Mesenchymal stem cell (in vitro differentiated cells and primary cell): ENCODE measurements at regions not wholly inside any gene's neighbourhood (a gene's known extent, or its start where the extent isn't known, plus 50 kb on each side); places are given as distances from the start of the nearest gene placed in this dataset.
"Not testable (repeated sequence)": the region's sequence is repeated elsewhere in the genome, so short reads cannot be mapped to it uniquely, and the experiment has no call there.

Source experiments
- DNase-seq: peaks from one replicate; pipeline ENCODE4 v3.0.0-alpha.2; 2013
- H2AFZ ChIP-seq: one replicate; pipeline ENCODE4 v1.6.1; 2013; ENCODE audit warnings: low read depth, mild to moderate bottlenecking, control low read depth, inconsistent platforms, low read length, moderate library complexity
- H2AK5ac ChIP-seq: 2 replicates; pipeline ENCODE4 v1.6.1; 2013; ENCODE audit warnings: low read length, moderate library complexity, mild to moderate bottlenecking, inconsistent platforms; ENCODE audit not compliant: severe bottlenecking
- H2BK120ac ChIP-seq: one replicate; pipeline ENCODE4 v1.6.1; 2013; ENCODE audit warnings: low read depth, mild to moderate bottlenecking, inconsistent platforms, low read length, moderate library complexity
- H2BK12ac ChIP-seq, 2 experiments: one replicate each; pipeline ENCODE4 v1.6.1; 2013; ENCODE audit warnings: inconsistent platforms in 2 of 2, low read length in 2 of 2, mild to moderate bottlenecking in 2 of 2, moderate library complexity in 2 of 2, control low read depth in 1 of 2
- H2BK15ac ChIP-seq: one replicate; pipeline ENCODE4 v1.6.1; 2013; ENCODE audit warnings: mild to moderate bottlenecking, low read depth, inconsistent platforms; ENCODE audit not compliant: poor library complexity, severe bottlenecking
- H2BK5ac ChIP-seq: 2 replicates; pipeline ENCODE4 v1.6.1; 2013; ENCODE audit warnings: low read depth, mild to moderate bottlenecking, low read length, control low read depth, inconsistent platforms; ENCODE audit not compliant: poor library complexity, severe bottlenecking
- H3K14ac ChIP-seq, 2 experiments: one replicate each; pipeline ENCODE4 v1.6.1; 2013; ENCODE audit warnings: inconsistent platforms in 2 of 2, low read length in 2 of 2, control low read depth in 1 of 2, mild to moderate bottlenecking in 1 of 2, moderate library complexity in 1 of 2
- H3K18ac ChIP-seq, 2 experiments: one replicate each; pipeline ENCODE4 v1.6.1; 2013; ENCODE audit warnings: inconsistent platforms in 2 of 2, low read length in 2 of 2, control low read depth in 1 of 2, low read depth in 1 of 2, mild to moderate bottlenecking in 1 of 2
- H3K23ac ChIP-seq, 2 experiments: one replicate each; pipeline ENCODE4 v1.6.1; 2013; ENCODE audit warnings: inconsistent platforms in 2 of 2, low read length in 2 of 2, mild to moderate bottlenecking in 2 of 2, moderate library complexity in 2 of 2, control low read depth in 1 of 2
- H3K27ac ChIP-seq: 2 replicates; pipeline ENCODE4 v1.5.1; 2013; ENCODE audit warnings: mild to moderate bottlenecking, moderate library complexity, low read length, control low read depth, inconsistent platforms; ENCODE audit not compliant: poor library complexity, severe bottlenecking
- H3K27me3 ChIP-seq, 2 experiments: 2 replicates each; pipeline versions ENCODE4 v1.6.1 to v1.7.0; 2013; ENCODE audit warnings: low read length in 2 of 2, mild to moderate bottlenecking in 2 of 2, moderate library complexity in 2 of 2, control low read depth in 1 of 2, inconsistent platforms in 1 of 2; ENCODE audit not compliant: control insufficient read depth in 1 of 2, insufficient read depth in 1 of 2
- H3K36me3 ChIP-seq, 2 experiments: 2 replicates each; pipeline versions ENCODE4 v1.6.1 to v1.7.0; 2013; ENCODE audit warnings: low read length in 2 of 2, control low read depth in 1 of 2, inconsistent platforms in 1 of 2, low read depth in 1 of 2, mild to moderate bottlenecking in 1 of 2; ENCODE audit not compliant: insufficient read depth in 2 of 2, control insufficient read depth in 1 of 2
- H3K4ac ChIP-seq, 2 experiments: one replicate each; pipeline ENCODE4 v1.6.1; 2013; ENCODE audit warnings: inconsistent platforms in 2 of 2, low read length in 2 of 2, mild to moderate bottlenecking in 2 of 2, moderate library complexity in 2 of 2, control low read depth in 1 of 2, low read depth in 1 of 2
- H3K4me1 ChIP-seq: 2 replicates; pipeline ENCODE4 v1.6.1; 2013; ENCODE audit warnings: low read depth, low read length, control low read depth; ENCODE audit not compliant: control insufficient read depth, insufficient read depth
- H3K4me2 ChIP-seq: 2 replicates; pipeline ENCODE4 v1.6.1; 2013; ENCODE audit warnings: low read length, mild to moderate bottlenecking, inconsistent platforms; ENCODE audit not compliant: poor library complexity, severe bottlenecking
- H3K4me3 ChIP-seq, 2 experiments: 2 replicates each; pipeline versions ENCODE4 v1.5.1 to v1.7.0; 2013; ENCODE audit warnings: low read length in 2 of 2, mild to moderate bottlenecking in 2 of 2, control low read depth in 1 of 2, low read depth in 1 of 2; ENCODE audit not compliant: insufficient read depth in 1 of 2
- H3K79me1 ChIP-seq: replicated peaks from 2 replicates; pipeline ENCODE4 v1.6.1; 2013; ENCODE audit warnings: mild to moderate bottlenecking, control low read depth, low read length, inconsistent platforms; ENCODE audit not compliant: poor library complexity, severe bottlenecking
- H3K9ac ChIP-seq: 2 replicates; pipeline ENCODE4 v1.7.0; 2013; ENCODE audit warnings: mild to moderate bottlenecking, low read length, moderate library complexity
- H3K9me3 ChIP-seq: 2 replicates; pipeline ENCODE4 v1.7.0; 2013; ENCODE audit warnings: mild to moderate bottlenecking, low read length; ENCODE audit not compliant: control insufficient read depth
- H4K8ac ChIP-seq: one replicate; pipeline ENCODE4 v1.6.1; 2013; ENCODE audit warnings: inconsistent platforms, mild to moderate bottlenecking, low read length, moderate library complexity
- H4K91ac ChIP-seq: one replicate; pipeline ENCODE4 v1.6.1; 2013; ENCODE audit warnings: mild to moderate bottlenecking, low read length, inconsistent platforms
- WGBS: methylation state at CpG from one replicate; pipeline ENCODE4 v1.1.7; 2013; ENCODE audit warnings: mixed read lengths; 5-methylcytosine and 5-hydroxymethylcytosine counted together

- H3K27ac ChIP-seq, H3K9me3 ChIP-seq, H3K18ac ChIP-seq, H2BK120ac ChIP-seq, H3K79me1 ChIP-seq, H4K8ac ChIP-seq, H4K91ac ChIP-seq, DNase-seq, H3K4me2 ChIP-seq, H2BK12ac ChIP-seq, H2BK15ac ChIP-seq, H2AK5ac ChIP-seq, H3K27me3 ChIP-seq, H3K4ac ChIP-seq, H2AFZ ChIP-seq, H3K23ac ChIP-seq, H3K36me3 ChIP-seq, H3K4me1 ChIP-seq, H3K14ac ChIP-seq, H2BK5ac ChIP-seq: not testable (repeated sequence)
- Histone ChIP-seq H3K9ac (peak overlapping the region; percentile 70), H3K4me3 (peak overlapping the region in 1 of 2 experiments; percentile 66)
- WGBS: 61% methylated on average over 6 of the region's 16 CpGs
Measured at GRCh38 chr17:21574611-21575255, 117.6 kb upstream of the KCNJ18 start.

GRCh38 chr17:21578783-21579182, 113.5 kb upstream of the KCNJ18 start:
- not testable (repeated sequence) for H4K8ac ChIP-seq

DNA sequence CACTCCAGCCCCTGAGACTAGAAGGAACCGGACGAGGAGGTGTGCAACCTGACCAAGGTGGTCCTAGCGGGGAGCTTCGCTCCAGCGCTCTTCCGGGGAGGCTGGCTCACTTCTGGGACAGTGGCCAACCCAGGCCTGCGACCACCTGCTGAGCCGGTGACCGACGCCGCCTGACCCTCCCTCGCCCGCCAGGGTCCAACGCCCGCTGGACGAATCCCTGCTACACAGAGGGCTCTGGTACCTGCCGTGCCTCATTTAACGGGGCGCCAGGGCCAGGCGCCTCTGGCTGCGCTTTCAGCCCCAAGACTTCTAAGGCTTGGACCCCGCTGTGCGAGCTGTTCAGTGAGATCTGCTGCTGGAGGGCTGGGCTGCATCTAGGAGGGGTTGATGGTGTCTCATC, 99.5 kb upstream of the KCNJ18 start:
- no peak for DNase-seq
- WGBS: 91% methylated on average over 23 of the region's 23 CpGs

More at GRCh38 chr17:21578783-21579182, 113.5 kb upstream of the KCNJ18 start:
- not testable (repeated sequence) for H3K27ac ChIP-seq, H3K4me3 ChIP-seq, H3K79me1 ChIP-seq, H3K14ac ChIP-seq, H3K4me1 ChIP-seq, H3K27me3 ChIP-seq, H2AFZ ChIP-seq, H2BK5ac ChIP-seq, H2BK15ac ChIP-seq, H2BK120ac ChIP-seq, H2BK12ac ChIP-seq, H3K18ac ChIP-seq, H2AK5ac ChIP-seq, H4K91ac ChIP-seq, H3K23ac ChIP-seq, H3K9me3 ChIP-seq, DNase-seq, H3K4ac ChIP-seq, H3K4me2 ChIP-seq, H3K9ac ChIP-seq, H3K36me3 ChIP-seq

GRCh38 chr17:21593452-21594105, 98.7 kb upstream of the KCNJ18 start:
- H3K27me3 ChIP-seq, H3K79me1 ChIP-seq, H2AFZ ChIP-seq, H2BK5ac ChIP-seq, H3K4ac ChIP-seq, H3K9me3 ChIP-seq, H3K9ac ChIP-seq, H3K4me2 ChIP-seq, H3K14ac ChIP-seq, H3K27ac ChIP-seq, H2BK120ac ChIP-seq, H4K91ac ChIP-seq, H3K4me3 ChIP-seq, H2BK15ac ChIP-seq, H2AK5ac ChIP-seq, DNase-seq, H4K8ac ChIP-seq, H2BK12ac ChIP-seq, H3K36me3 ChIP-seq, H3K4me1 ChIP-seq, H3K18ac ChIP-seq, H3K23ac ChIP-seq: not testable (repeated sequence)
- 81% methylated on average over 20 of the region's 20 CpGs for WGBS

More for the DNA sequence above, 99.5 kb upstream of the KCNJ18 start:
- Histone ChIP-seq H2AK5ac (no peak overlapping the region), H3K14ac (no peak overlapping the region), H2BK15ac (no peak overlapping the region), H3K18ac (no peak overlapping the region), H3K4me3 (no peak overlapping the region), H3K79me1 (no peaks in the 10 kb centered on the region), H3K36me3 (no peaks in the 10 kb centered on the region), H2BK12ac (no peak overlapping the region), H2BK5ac (no peak overlapping the region), H3K9ac (no peak overlapping the region), H3K27me3 (no peaks in the 10 kb centered on the region), H3K4me1 (no peaks in the 10 kb centered on the region), H2BK120ac (no peak overlapping the region), H3K4me2 (no peak overlapping the region), H3K23ac (no peak overlapping the region), H4K91ac (no peak overlapping the region), H3K27ac (no peak overlapping the region), H2AFZ (no peak overlapping the region), H3K9me3 (no peaks in the 10 kb centered on the region), H4K8ac (no peak overlapping the region), H3K4ac (no peak overlapping the region)
